ENCODE measurements at regions not wholly inside any gene's neighbourhood (a gene's known extent, or its start where the extent isn't known, plus 50 kb on each side); places are given as distances from the start of the nearest gene placed in this dataset.

- DNase-seq (ENCODE audit: low read depth), result peak; percentile 21
These were observed 258.6 kb downstream of the CBLN1 start for GRCh38 chr16:49023050-49023449.

- no peak for DNase-seq (ENCODE audit: low read depth)
These were observed 259.2 kb downstream of the CBLN1 start for GRCh38 chr16:49022351-49022963.

- peak; percentile 30 for DNase-seq (ENCODE audit: low read depth)
These were observed 260.5 kb downstream of the CBLN1 start for GRCh38 chr16:49021136-49021535.

GRCh38 chr16:49020436-49020835 lies 261.2 kb downstream of the CBLN1 start:
- DNase-seq (ENCODE audit: low read depth), result no peak

- no peak for DNase-seq (ENCODE audit: low read depth)
These were observed 261.8 kb downstream of the CBLN1 start for GRCh38 chr16:49019831-49020230.

GRCh38 chr16:49019081-49019633 lies 262.5 kb downstream of the CBLN1 start:
- peak; percentile 16 for DNase-seq (ENCODE audit: low read depth)

GRCh38 chr16:49018259-49018931 lies 263.2 kb downstream of the CBLN1 start:
- no peak for DNase-seq (ENCODE audit: low read depth)

- DNase-seq (ENCODE audit: low read depth), result no peak
These were observed 264.1 kb downstream of the CBLN1 start for GRCh38 chr16:49017501-49017900.

GRCh38 chr16:49016461-49016860 lies 265.2 kb downstream of the CBLN1 start:
- DNase-seq (ENCODE audit: low read depth), result no peak

GRCh38 chr16:49015225-49015592 lies 266.4 kb downstream of the CBLN1 start:
- DNase-seq (ENCODE audit: low read depth), result no peak

GRCh38 chr16:49014277-49015224 lies 267.1 kb downstream of the CBLN1 start:
- DNase-seq (ENCODE audit: low read depth), result no peak

- DNase-seq (ENCODE audit: low read depth), result no peak
These were observed 267.9 kb downstream of the CBLN1 start for GRCh38 chr16:49013727-49014080.

- DNase-seq (ENCODE audit: low read depth), result no peak
These were observed 268.5 kb downstream of the CBLN1 start for GRCh38 chr16:49012961-49013726.

GRCh38 chr16:49011901-49012300 lies 269.7 kb downstream of the CBLN1 start:
- no peak for DNase-seq (ENCODE audit: low read depth)

GRCh38 chr16:49010879-49011278 lies 270.8 kb downstream of the CBLN1 start:
- DNase-seq (ENCODE audit: low read depth), result no peak

- no peak for DNase-seq (ENCODE audit: low read depth)
These were observed 271.2 kb downstream of the CBLN1 start for GRCh38 chr16:49010396-49010795.

GRCh38 chr16:49009204-49009603 lies 272.4 kb downstream of the CBLN1 start:
- no peak for DNase-seq (ENCODE audit: low read depth)

GRCh38 chr16:49003992-49004391 lies 277.6 kb downstream of the CBLN1 start:
- DNase-seq (ENCODE audit: low read depth), result no peak

GRCh38 chr16:49003022-49003421 lies 278.6 kb downstream of the CBLN1 start:
- DNase-seq (ENCODE audit: low read depth), result no peak

- DNase-seq (ENCODE audit: low read depth), result no peak
These were observed 281.0 kb downstream of the CBLN1 start for GRCh38 chr16:49000594-49000993.

- no peak for DNase-seq (ENCODE audit: low read depth)
These were observed 282.1 kb downstream of the CBLN1 start for GRCh38 chr16:48999508-48999907.

GRCh38 chr16:48999044-48999443 lies 282.6 kb downstream of the CBLN1 start:
- DNase-seq (ENCODE audit: low read depth), result no peak
